RCC 7860 (cell line): ENCODE measurements at regions not wholly inside any gene's neighbourhood (a gene's known extent, or its start where the extent isn't known, plus 50 kb on each side); places are given as distances from the start of the nearest gene placed in this dataset.

Experiments
- DNase-seq: peaks from one replicate; pipeline ENCODE4 v3.0.0-alpha.2; 2015; ENCODE audit warnings: low spot score
- FAIRE-seq: peaks from 2 replicates; lab custom pipeline; 2012; peaks lifted over from hg19 to GRCh38; lab: Jason Lieb, UNC

DNA sequence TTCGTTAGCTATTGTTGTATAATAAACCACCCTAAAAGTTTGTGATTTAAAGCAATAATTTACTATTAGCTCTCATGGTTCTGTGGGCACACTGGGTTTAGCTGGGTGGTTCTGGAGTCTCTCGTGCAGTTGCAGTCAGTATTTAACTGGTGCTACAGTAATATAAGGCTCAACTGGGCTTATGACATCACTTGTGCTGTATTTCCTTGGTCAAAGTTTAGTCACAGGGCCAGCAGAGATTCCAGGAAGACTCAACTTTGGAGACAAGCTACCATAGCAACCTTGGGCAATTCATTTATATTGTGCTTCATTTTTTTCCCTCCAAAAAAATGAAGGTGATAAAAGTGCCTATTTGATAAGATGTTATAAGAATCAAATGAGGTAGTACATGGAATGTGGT lies 204.2 kb upstream of the GUCY1A2 start:
- FAIRE-seq (no peak), DNase-seq (no peak)

DNA sequence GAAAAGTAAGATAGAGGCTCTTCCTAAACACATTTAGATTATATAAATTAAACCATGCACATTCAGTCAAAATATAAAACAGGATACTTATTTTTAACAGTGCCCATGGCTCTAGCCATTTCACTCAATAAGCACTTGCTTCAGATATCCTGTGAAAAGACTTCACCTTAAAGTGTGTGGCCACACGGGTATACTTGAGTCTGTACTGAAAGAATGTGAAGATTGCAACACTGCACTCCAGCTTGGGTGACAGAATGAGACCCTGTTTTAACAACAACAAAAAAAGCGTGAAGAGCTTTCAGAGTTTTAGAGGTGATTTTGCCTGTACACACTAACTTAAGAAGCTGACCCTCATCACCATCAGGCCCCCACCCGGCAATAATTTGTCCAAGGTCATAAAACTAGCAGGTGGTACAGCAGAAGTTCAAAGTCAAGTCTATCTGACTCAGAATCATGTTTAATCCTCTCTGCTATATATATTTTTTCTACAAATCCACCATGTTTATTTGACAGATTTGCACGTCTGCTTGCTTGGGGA lies 203.5 kb upstream of the GUCY1A2 start:
- DNase-seq, result no peak
- no peak for FAIRE-seq

DNA sequence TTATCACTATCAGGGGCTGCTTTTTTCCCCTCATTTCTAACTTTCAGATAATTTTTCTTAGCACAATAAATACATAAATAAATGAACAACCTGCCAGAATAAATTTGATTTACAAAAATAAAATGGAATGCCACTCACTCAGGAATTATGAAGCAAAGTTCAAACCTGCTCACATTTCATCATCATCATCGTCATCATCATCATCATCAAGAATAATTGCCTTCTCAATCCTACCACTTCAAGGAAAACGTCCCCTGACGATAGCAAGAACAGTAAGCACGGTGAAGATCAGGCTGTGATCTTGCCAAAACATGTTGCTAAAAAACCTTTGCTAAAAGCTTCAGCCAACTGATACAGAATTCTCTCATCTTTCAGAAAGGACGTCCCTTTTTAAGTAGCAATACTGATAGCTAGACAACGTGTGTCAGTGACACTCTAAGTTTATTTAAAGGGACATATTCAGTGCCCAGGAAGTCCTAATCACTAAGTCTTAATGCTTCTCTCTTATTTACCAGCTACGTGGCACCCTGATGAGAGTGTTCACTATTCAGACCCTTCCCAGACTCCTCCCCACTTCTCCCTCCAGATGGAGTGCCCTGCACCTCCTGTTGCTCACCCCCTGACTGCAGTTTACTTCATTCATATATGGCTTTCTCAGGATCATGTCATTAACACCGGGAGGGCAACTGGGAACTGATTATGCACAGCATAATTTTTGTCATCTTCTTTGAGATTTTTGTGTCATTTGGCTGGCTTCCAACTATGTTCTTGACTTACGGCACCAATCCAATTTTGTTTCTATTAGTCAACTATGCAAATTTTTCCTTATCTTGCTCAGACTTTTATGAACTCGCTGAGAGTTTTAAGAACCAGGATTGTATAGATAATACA lies 200.1 kb upstream of the GUCY1A2 start:
- no peak for DNase-seq
- no peak for FAIRE-seq

- DNase-seq (no peak), FAIRE-seq (no peak)
These were observed 199.2 kb upstream of the GUCY1A2 start for GRCh38 chr11:107217444-107217843.

GRCh38 chr11:107215010-107215409 lies 196.7 kb upstream of the GUCY1A2 start:
- DNase-seq (no peak), FAIRE-seq (no peak)

GRCh38 chr11:107203656-107204055 lies 185.4 kb upstream of the GUCY1A2 start:
- DNase-seq (no peak), FAIRE-seq (no peak)

- no peak for FAIRE-seq
- DNase-seq, result no peak
These were observed 184.0 kb upstream of the GUCY1A2 start for GRCh38 chr11:107202241-107202640.

GRCh38 chr11:107198490-107199007 lies 180.3 kb upstream of the GUCY1A2 start:
- no peak for DNase-seq
- FAIRE-seq, result no peak

DNA sequence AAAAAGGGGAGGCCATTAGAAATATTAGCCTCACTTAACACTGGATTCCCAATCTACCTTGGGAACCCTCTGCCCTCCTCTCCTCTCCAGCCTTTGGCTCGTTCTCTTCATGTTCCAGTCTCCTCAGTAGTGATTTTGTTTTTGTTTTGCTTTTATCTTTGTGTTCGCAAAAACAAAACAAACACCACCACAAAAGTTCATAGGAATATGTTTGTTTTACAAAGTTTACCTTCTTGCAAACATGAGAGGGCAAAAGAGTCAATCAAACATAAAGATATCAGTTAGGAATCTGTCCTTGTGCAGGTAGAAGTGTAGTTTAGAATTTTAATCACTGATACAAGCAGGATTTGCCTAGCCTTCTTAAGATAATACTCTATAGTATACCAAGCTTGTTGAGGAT lies 179.7 kb upstream of the GUCY1A2 start:
- FAIRE-seq, result no peak
- no peak for DNase-seq

DNA sequence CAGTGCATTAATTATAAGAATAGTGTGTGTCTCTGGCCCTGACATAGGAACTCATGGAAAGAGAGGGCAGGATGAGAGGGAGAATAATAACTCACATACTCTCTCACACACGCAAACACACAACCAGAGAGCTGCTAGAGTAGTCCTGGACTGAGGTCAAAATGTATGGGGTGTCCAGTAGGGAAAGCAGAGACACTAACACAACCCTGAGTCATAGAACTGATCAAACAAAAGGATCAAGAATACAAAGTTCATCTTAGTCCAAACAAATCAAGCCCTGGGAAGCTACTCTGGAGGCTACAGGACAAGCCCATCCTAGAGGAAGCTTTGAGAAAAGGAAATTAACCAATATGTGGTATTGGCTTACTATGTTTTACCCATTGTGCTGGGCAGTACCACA lies 178.5 kb upstream of the GUCY1A2 start:
- FAIRE-seq, result no peak
- no peak for DNase-seq

GRCh38 chr11:107184986-107185385 lies 166.7 kb upstream of the GUCY1A2 start:
- DNase-seq (no peak), FAIRE-seq (no peak)

- FAIRE-seq (no peak), DNase-seq (no peak)
These were observed 165.7 kb upstream of the GUCY1A2 start for GRCh38 chr11:107183953-107184352.

- FAIRE-seq (peak; percentile 89), DNase-seq (peak; percentile 73)
These were observed 164.7 kb upstream of the GUCY1A2 start for GRCh38 chr11:107182978-107183377.

GRCh38 chr11:107180236-107180635 lies 162.0 kb upstream of the GUCY1A2 start:
- FAIRE-seq (no peak), DNase-seq (no peak)

GRCh38 chr11:107179829-107180228 lies 161.6 kb upstream of the GUCY1A2 start:
- FAIRE-seq, result no peak

GRCh38 chr11:107177106-107177477 lies 158.8 kb upstream of the GUCY1A2 start:
- DNase-seq, result no peak
- no peak for FAIRE-seq

More at GRCh38 chr11:107179829-107180228, 161.6 kb upstream of the GUCY1A2 start:
- no peak for DNase-seq

- no peak for DNase-seq
- FAIRE-seq, result no peak
These were observed 158.2 kb upstream of the GUCY1A2 start for GRCh38 chr11:107176148-107177105.

DNA sequence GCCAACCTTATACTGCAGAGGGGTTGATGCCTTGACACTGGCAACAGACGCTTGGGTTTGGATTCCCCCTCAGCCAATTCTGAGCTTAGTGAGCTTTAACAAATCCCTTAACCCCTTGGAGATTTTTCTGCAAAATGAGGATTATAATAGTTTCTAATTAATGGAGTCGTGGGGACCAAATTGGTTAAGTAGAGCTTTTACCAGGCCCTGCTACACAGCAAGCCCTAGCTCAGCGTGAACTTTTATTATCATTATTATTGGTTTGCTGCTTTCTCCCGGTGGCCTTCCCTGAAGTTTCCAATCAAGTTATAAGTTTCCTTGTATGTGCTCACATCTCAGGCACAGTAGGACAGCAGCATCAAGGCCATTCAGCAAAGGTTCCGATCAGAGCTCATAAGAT lies 156.6 kb upstream of the GUCY1A2 start:
- no peak for FAIRE-seq
- no peak for DNase-seq

GRCh38 chr11:107172996-107173395 lies 154.7 kb upstream of the GUCY1A2 start:
- no peak for DNase-seq
- FAIRE-seq, result no peak

DNA sequence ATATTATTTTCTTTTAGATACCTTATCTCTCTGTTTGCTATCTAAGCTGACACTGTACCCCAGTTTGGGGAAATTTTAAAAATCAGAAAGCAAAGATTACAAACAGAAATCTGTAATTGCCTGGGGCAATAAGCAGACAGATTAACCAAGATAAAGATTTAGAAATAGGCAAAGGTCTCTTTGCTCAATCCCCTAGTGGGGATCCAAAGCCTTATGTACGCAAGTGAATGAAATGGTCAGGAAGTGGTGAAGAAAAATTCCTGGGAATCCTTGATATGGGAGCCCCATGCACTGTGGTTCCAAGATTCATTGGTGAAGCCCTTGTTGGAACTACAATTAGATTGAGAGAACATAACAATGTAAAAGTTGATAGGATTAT lies 139.5 kb upstream of the GUCY1A2 start:
- DNase-seq, result no peak
- FAIRE-seq, result no peak

DNA sequence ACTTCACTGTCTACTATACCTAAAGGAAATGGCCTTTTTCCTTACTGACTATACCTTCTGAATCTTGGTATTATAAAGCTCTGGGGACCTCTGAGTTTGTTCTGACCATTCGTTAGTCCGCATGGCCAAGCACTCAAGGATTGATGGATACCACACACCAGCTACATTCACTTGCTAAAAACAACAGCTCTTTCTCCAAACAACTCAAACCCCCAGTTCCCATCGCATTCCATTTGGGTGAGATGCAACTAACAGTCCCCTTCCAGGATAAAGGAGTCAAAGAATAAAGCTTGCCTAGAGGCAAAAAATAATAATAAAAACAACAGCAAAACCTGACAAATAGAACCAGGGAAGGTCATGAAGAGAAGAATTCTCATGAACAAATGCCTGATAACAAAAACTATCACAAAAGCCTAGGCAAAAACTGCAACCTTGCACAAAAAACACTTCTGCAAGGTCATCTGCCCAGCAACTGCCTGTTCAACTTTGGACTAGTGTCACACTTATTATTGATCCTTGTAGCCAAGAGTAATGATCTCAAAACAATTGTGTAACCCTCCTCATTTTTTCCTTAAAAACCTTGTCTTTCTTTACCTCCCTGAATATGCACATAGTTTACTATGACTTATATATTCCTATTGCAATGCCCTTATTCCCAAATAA lies 139.0 kb upstream of the GUCY1A2 start:
- FAIRE-seq, result no peak
- DNase-seq, result no peak
